GM21381 (cell line): ENCODE measurements at regions not wholly inside any gene's neighbourhood (a gene's known extent, or its start where the extent isn't known, plus 50 kb on each side); places are given as distances from the start of the nearest gene placed in this dataset.
A peak's percentile ranks its signal among the peaks of the same experiment; 100 is the strongest.
"Not testable (repeated sequence)": the region's sequence is repeated elsewhere in the genome, so short reads cannot be mapped to it uniquely, and the experiment has no call there.

Experiments used
- ATAC-seq: cut with Tn5 transposase; IDR thresholded peaks from one replicate; pipeline ENCODE4 v1.9.1; 2021; ENCODE audit warnings: mild to moderate bottlenecking, moderate library complexity; ENCODE audit not compliant: unreplicated experiment

GRCh38 chr6:149127212-149127611 is 190.3 kb upstream of the TAB2 start:
- ATAC-seq: no peak

GRCh38 chr6:149128489-149129145 is 188.9 kb upstream of the TAB2 start:
- no peak for ATAC-seq

DNA sequence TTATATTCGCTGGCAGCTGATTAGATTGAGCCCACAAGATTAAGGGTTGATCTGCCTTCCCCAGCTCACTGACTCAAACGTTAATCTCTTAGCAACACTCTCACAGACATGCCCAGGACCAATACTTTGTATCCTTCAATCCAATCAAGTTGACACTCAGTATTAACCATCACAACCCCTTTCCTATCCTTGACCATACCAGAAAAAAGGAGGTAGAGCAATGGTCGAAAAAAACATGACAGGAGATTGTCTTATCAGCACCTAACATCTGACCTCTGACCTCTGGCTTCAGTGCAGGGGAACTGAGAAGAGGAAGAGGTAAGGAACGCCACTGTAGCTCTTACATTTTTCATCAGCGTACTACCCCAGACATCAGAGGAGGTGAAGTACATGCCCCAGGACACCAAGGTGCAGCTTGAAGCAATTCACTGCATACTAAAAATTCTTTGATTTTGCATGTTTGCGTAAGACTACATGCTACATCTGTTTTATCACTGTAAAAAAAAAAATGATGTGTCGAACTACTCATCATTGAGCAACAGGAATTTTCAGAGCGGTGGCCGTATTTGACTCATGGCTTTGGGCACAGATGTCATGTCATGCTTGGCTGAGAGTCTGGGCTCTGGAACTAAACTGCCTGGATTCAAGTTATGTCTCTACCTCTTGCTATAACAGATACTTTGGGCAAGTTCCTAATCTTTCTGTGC is 188.0 kb upstream of the TAB2 start:
- ATAC-seq: no peak

DNA sequence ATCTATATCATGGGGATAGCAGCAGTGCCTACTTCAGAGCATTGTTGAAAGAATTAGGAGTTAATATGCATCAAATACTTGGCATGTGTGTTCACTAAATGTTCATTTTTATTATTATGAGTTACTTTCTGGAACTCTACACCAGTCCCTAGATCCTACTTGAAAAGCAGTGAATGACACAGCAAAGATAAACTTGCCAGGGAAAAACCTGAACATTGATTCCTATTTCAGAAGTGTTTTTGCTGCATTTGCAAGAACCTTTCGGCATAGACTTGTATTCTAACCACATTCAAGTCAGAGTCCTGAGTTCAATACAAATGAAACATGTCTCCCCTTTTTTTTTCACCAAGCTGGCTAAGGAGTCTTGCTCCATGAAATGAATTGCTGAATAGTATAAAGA is 187.4 kb upstream of the TAB2 start:
- ATAC-seq: no peak

GRCh38 chr6:149130508-149130907 is 187.0 kb upstream of the TAB2 start:
- ATAC-seq: no peak

DNA sequence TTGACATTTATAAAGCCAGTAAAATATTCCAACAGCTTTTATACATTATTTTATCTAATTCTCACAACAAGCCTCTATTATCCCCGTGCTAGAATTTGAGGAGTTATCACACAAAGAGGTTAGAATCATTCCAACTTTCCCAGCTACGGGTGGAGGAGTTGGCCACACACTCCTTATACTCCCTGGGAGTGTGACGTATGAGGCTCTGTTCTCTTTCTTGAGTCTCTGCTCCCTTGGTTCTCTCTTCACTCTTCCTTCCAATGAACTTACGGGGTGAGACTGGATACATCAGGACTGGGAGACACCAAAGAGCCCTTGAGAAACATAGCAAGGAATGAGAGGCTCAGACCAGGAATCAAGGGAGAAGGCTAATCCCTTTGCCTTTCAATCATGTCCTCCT is 185.6 kb upstream of the TAB2 start:
- ATAC-seq: no peak

DNA sequence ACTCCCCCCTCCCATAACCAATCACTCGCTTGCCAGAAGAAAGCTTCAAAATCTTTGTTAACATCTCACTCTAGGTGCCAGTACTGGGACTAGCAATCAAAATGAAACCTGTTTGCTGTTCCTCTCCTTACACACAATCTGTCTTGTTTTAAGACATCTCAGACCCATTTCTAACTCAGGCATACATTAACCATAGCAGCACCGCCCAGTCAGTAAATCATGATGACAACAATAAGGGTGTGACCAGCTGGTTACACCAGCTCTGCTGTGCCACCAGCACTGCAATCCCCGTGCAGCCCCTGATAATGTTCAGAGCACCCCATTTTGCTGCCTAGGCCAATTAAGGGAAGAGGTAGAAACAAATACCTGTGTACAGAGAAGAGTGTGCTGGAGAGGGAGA is 185.2 kb upstream of the TAB2 start:
- no peak for ATAC-seq

GRCh38 chr6:149134511-149134933 is 183.0 kb upstream of the TAB2 start:
- no peak for ATAC-seq

DNA sequence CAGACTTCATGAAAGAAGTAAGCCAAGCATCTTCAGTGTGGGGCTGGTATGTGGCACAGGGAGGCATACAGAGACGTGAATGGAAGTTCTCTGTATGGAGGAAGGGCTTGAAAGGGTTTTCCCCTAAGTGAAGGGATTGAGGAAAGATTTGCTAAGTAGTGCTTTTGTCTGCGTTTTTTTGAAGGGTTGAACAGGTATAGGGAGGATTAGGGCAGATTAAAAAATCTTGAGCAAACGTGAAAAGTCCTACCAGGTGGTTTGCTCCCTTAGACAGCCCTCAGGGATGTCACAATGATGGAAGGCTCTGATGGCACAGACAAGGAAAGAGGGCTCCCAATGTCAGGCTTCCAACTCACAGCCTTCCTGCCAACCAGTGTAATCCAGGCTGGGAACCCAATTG is 181.7 kb upstream of the TAB2 start:
- no peak for ATAC-seq

GRCh38 chr6:149136273-149136912 is 181.1 kb upstream of the TAB2 start:
- no peak for ATAC-seq

GRCh38 chr6:149136913-149137286 is 180.6 kb upstream of the TAB2 start:
- no peak for ATAC-seq

DNA sequence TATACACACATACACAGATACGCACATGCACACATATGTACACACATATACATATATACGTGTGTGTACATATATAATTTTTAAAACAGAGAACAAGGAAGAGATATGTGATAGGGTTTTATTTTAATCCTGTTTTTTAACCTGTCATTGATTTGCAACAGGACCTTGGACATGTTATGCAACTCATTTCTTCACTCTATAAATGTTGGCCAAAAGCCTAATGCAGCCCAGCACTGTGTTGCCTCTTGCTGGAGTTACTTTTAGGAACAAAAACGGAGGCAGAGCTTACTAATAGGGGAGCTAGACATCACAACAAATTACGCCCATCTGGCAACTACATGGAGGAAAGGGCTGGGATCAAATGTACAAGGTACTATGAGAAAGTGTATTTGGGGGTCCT is 179.9 kb upstream of the TAB2 start:
- ATAC-seq: no peak

DNA sequence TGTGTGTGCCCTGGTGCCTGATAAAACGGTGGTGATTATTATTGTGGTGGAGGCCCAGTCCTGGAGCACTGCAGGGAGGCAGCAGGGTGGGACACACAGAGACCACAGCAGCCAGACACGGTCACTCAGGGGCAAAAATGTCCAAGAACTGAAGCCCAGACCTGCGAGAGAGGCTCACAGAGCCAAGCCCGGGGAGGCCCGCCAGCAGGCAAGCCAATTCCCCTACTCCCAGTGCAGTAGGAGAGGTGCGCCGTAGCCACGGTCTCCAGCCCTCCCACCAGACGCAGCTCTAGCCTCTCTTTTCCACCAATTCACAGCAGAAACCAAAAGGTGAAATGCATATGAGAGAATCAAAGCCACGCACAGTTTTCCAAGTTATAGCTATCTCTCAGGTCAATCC is 179.4 kb upstream of the TAB2 start:
- ATAC-seq: no peak

DNA sequence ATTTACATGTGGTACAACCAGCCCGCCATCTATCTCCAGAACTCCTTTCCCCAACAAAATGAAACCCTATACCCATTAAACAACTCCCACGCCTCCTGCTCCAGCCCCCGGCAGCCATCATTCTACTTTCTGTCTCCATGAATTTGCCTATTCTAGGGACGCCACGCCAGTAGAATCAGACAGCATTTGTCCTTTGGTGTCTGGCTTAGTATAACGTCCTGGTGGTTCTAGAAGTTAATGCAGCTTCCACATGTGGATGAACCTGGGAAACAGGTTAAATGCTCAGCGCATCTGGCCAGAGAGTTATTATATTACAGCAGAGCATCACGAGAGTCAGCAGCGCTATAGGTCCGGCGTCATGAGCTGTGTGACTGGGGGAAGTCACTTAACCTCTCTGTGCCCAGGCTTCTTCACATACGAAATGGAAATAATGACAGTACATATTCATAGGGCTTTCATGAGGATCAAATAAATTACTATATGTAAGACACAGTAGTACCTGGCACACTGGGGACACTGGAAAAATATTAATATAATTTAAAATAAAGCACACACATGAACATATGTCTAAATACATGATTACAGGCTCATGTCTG is 178.7 kb upstream of the TAB2 start:
- ATAC-seq: no peak

- no peak for ATAC-seq
These were observed 177.8 kb upstream of the TAB2 start for GRCh38 chr6:149139782-149140136.

- peak; percentile 73 for ATAC-seq
These were observed 177.2 kb upstream of the TAB2 start for GRCh38 chr6:149140137-149140909.

DNA sequence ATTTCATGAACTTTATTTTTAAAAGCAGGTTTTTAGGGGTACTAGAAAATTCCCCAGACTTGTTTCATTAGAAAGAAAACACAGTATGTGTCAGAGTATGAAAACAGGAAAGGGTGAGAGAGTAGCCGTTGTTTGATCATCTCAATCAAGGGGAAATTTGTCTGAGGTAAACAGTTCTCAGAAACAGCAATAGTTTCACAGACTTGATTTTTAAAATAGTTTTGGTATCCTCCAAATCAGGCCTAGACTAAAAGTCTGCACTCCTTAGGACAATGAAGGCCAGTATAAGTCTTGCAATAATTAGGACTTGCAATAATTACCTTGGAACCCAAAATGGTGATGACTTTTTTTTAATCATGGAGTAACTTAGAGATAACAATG is 176.6 kb upstream of the TAB2 start:
- ATAC-seq: peak; percentile 48

- no peak for ATAC-seq
These were observed 174.5 kb upstream of the TAB2 start for GRCh38 chr6:149142924-149143429.

DNA sequence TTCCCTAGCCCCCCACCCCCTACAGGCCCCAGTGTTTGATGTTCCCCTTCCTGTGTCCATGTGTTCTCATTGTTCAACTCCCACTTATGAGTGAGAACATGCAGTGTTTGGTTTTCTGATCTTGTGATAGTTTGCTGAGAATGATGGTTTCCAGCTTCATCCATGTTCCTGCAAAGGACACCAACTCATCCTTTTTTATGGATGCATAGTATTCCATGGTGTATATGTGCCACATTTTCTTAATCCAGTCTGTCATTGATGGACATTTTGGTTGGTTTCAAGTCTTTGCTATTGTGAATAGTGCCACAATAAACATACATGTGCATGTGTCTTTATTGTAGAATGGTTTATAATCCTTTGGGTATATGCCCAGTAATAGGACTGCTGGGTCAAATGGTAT is 171.7 kb upstream of the TAB2 start:
- not testable (repeated sequence) for ATAC-seq

DNA sequence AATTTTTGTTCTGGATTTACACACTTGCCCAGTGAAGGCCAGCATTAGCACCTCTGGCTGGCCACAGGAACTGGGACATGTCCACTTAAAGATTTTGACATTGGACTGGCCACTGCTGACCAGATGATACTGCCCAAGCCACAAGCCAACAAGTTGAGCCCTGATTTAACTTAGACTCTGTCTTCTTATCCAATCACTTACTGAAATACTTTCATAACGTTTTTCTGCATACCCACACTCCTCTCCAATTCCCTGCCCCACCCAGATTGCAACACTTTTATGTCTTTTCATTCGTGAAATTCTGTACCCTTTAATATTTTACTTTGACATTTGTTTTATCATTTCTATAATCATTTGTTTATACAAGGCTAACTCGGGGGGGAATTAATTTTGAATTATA is 170.3 kb upstream of the TAB2 start:
- no peak for ATAC-seq
